ENCODE measurements at regions not wholly inside any gene's neighbourhood (a gene's known extent, or its start where the extent isn't known, plus 50 kb on each side); places are given as distances from the start of the nearest gene placed in this dataset.

- POLR2A ChIA-PET (ENCODE audit: low non-redundant PET), result no interaction called here
- TF ChIP-seq EZH2 (IDR thresholded peaks at IDR 0.05; ENCODE audit: borderline replicate concordance, low read depth, low read length, poor library complexity, severe bottlenecking) (no peak), CTCF (conservative IDR thresholded peaks at IDR 0.05; ENCODE audit: low read depth, low read length) (no peak)
- Histone ChIP-seq H3K27me3 (replicated peaks; ENCODE audit: insufficient read depth, low read depth, low read length, poor library complexity) (no peaks in the 10 kb centered on the region), H3K9me3 (ENCODE audit: low read depth, low read length, poor library complexity, severe bottlenecking) (no peaks in the 10 kb centered on the region), H3K27ac (ENCODE audit: low read depth, low read length, poor library complexity, severe bottlenecking) (no peak overlapping the region), H3K4me3 (ENCODE audit: low read depth, low read length, poor library complexity, severe bottlenecking) (no peak overlapping the region), H3K4me1 (ENCODE audit: insufficient read depth, low read length, poor library complexity, severe bottlenecking) (no peaks in the 10 kb centered on the region), H3K36me3 (ENCODE audit: insufficient read depth, low read length, poor library complexity, severe bottlenecking) (no peaks in the 10 kb centered on the region)
- BruUV-seq (replicated peaks), result no TSS peak
- CTCF ChIA-PET, result no interaction called here
- intact Hi-C loops (cut with micrococcal nuclease; ENCODE audit: unreplicated experiment), result no loop called here
- DNase-seq (ENCODE audit: low spot score), result no peak
Observed at GRCh38 chr3:933326-933725, 159.5 kb upstream of the CNTN6 start.

- POLR2A ChIA-PET (ENCODE audit: low non-redundant PET), result no interaction called here
- BruUV-seq (replicated peaks), result no TSS peak
- Histone ChIP-seq H3K27me3 (replicated peaks; ENCODE audit: insufficient read depth, low read depth, low read length, poor library complexity) (no peaks in the 10 kb centered on the region), H3K4me1 (ENCODE audit: insufficient read depth, low read length, poor library complexity, severe bottlenecking) (no peaks in the 10 kb centered on the region), H3K36me3 (ENCODE audit: insufficient read depth, low read length, poor library complexity, severe bottlenecking) (no peaks in the 10 kb centered on the region), H3K27ac (ENCODE audit: low read depth, low read length, poor library complexity, severe bottlenecking) (no peak overlapping the region), H3K4me3 (ENCODE audit: low read depth, low read length, poor library complexity, severe bottlenecking) (no peak overlapping the region), H3K9me3 (ENCODE audit: low read depth, low read length, poor library complexity, severe bottlenecking) (no peaks in the 10 kb centered on the region)
- intact Hi-C loops (cut with micrococcal nuclease; ENCODE audit: unreplicated experiment), result no loop called here
- CTCF ChIA-PET, result no interaction called here
- no peak for DNase-seq (ENCODE audit: low spot score)
- TF ChIP-seq EZH2 (IDR thresholded peaks at IDR 0.05; ENCODE audit: borderline replicate concordance, low read depth, low read length, poor library complexity, severe bottlenecking) (no peak), CTCF (conservative IDR thresholded peaks at IDR 0.05; ENCODE audit: low read depth, low read length) (no peak)
Observed at GRCh38 chr3:944786-945185, 148.0 kb upstream of the CNTN6 start.

- ChIA-PET CTCF (no interaction called here), POLR2A (ENCODE audit: low non-redundant PET) (no interaction called here)
- TF ChIP-seq CTCF (conservative IDR thresholded peaks at IDR 0.05; ENCODE audit: low read depth, low read length), result no peak
- TF ChIP-seq EZH2 (IDR thresholded peaks at IDR 0.05; ENCODE audit: borderline replicate concordance, low read depth, low read length, poor library complexity, severe bottlenecking), result no peak
- intact Hi-C loops (cut with micrococcal nuclease; ENCODE audit: unreplicated experiment), result no loop called here
- DNase-seq (ENCODE audit: low spot score), result no peak
- no TSS peak for BruUV-seq (replicated peaks)
- Histone ChIP-seq H3K4me1 (ENCODE audit: insufficient read depth, low read length, poor library complexity, severe bottlenecking) (no peaks in the 10 kb centered on the region), H3K27me3 (replicated peaks; ENCODE audit: insufficient read depth, low read depth, low read length, poor library complexity) (no peaks in the 10 kb centered on the region), H3K36me3 (ENCODE audit: insufficient read depth, low read length, poor library complexity, severe bottlenecking) (no peaks in the 10 kb centered on the region), H3K27ac (ENCODE audit: low read depth, low read length, poor library complexity, severe bottlenecking) (no peak overlapping the region), H3K9me3 (ENCODE audit: low read depth, low read length, poor library complexity, severe bottlenecking) (no peaks in the 10 kb centered on the region), H3K4me3 (ENCODE audit: low read depth, low read length, poor library complexity, severe bottlenecking) (no peak overlapping the region)
Observed at GRCh38 chr3:945738-946137, 147.1 kb upstream of the CNTN6 start.
